Activated naive CD8-positive, alpha-beta T cell treated with anti-CD3 and anti-CD28 coated beads for 36 hours (primary cell): ENCODE measurements at regions not wholly inside any gene's neighbourhood (a gene's known extent, or its start where the extent isn't known, plus 50 kb on each side); places are given as distances from the start of the nearest gene placed in this dataset.

Experiments
- DNase-seq: peaks from one replicate; pipeline ENCODE4 v3.0.0; 2021
- H3K27ac Mint-ChIP-seq: one replicate; pipeline ENCODE4 v1.8.0; 2022; ENCODE audit warnings: mild to moderate bottlenecking, moderate library complexity, mixed read lengths
- H3K27me3 Mint-ChIP-seq: one replicate; pipeline ENCODE4 v1.8.0; 2022; ENCODE audit warnings: mild to moderate bottlenecking, mixed read lengths
- H3K36me3 Mint-ChIP-seq: one replicate; pipeline ENCODE4 v1.8.0; 2021; ENCODE audit warnings: mild to moderate bottlenecking, mixed read lengths
- H3K4me1 Mint-ChIP-seq: one replicate; pipeline ENCODE4 v1.8.0; 2021; ENCODE audit warnings: mixed read lengths
- H3K4me3 Mint-ChIP-seq: one replicate; pipeline ENCODE4 v1.8.0; 2022; ENCODE audit warnings: mild to moderate bottlenecking, moderate library complexity, mixed read lengths
- H3K9me3 Mint-ChIP-seq: one replicate; pipeline ENCODE4 v1.8.0; 2022; ENCODE audit warnings: mixed read lengths

GRCh38 chr2:7840651-7841380 is 841.0 kb upstream of the ID2 start:
- Mint-ChIP-seq H3K9me3 (peaks cover 9% of the 10 kb centered on the region), H3K27ac (no peak overlapping the region), H3K4me1 (peaks cover 2% of the 10 kb centered on the region), H3K36me3 (peaks cover 3% of the 10 kb centered on the region), H3K4me3 (no peak overlapping the region), H3K27me3 (no peaks in the 10 kb centered on the region)
- DNase-seq = no peak

GRCh38 chr2:7841751-7842150 is 840.1 kb upstream of the ID2 start:
- H3K27ac Mint-ChIP-seq = no peak overlapping the region
- no peaks in the 10 kb centered on the region for H3K27me3 Mint-ChIP-seq
- H3K4me1 Mint-ChIP-seq = peaks cover 2% of the 10 kb centered on the region
- peaks cover 6% of the 10 kb centered on the region for H3K9me3 Mint-ChIP-seq
- H3K36me3 Mint-ChIP-seq = no peaks in the 10 kb centered on the region
- no peak overlapping the region for H3K4me3 Mint-ChIP-seq
- no peak for DNase-seq

- H3K36me3 Mint-ChIP-seq = no peaks in the 10 kb centered on the region
- H3K4me1 Mint-ChIP-seq = peaks cover 13% of the 10 kb centered on the region
- no peak overlapping the region for H3K27ac Mint-ChIP-seq
- DNase-seq = no peak
- H3K9me3 Mint-ChIP-seq = peaks cover 6% of the 10 kb centered on the region
- H3K4me3 Mint-ChIP-seq = no peak overlapping the region
- no peaks in the 10 kb centered on the region for H3K27me3 Mint-ChIP-seq
These were observed 837.4 kb upstream of the ID2 start for GRCh38 chr2:7844414-7844965.

GRCh38 chr2:7845332-7845731 is 836.5 kb upstream of the ID2 start:
- H3K4me1 Mint-ChIP-seq = peaks cover 13% of the 10 kb centered on the region
- no peak overlapping the region for H3K4me3 Mint-ChIP-seq
- H3K36me3 Mint-ChIP-seq = no peaks in the 10 kb centered on the region
- no peaks in the 10 kb centered on the region for H3K27me3 Mint-ChIP-seq
- DNase-seq = no peak
- H3K9me3 Mint-ChIP-seq = peaks cover 3% of the 10 kb centered on the region
- H3K27ac Mint-ChIP-seq = no peak overlapping the region

GRCh38 chr2:7846607-7847006 is 835.2 kb upstream of the ID2 start:
- no peaks in the 10 kb centered on the region for H3K27me3 Mint-ChIP-seq

GRCh38 chr2:7847321-7847720 is 834.5 kb upstream of the ID2 start:
- Mint-ChIP-seq H3K4me3 (no peak overlapping the region), H3K9me3 (peaks cover 2% of the 10 kb centered on the region), H3K27ac (no peak overlapping the region), H3K4me1 (peaks cover 12% of the 10 kb centered on the region), H3K36me3 (no peaks in the 10 kb centered on the region), H3K27me3 (no peaks in the 10 kb centered on the region)
- DNase-seq = no peak

More at GRCh38 chr2:7846607-7847006, 835.2 kb upstream of the ID2 start:
- H3K36me3 Mint-ChIP-seq = no peaks in the 10 kb centered on the region
- H3K4me3 Mint-ChIP-seq = no peak overlapping the region
- H3K9me3 Mint-ChIP-seq = peaks cover 2% of the 10 kb centered on the region
- H3K27ac Mint-ChIP-seq = no peak overlapping the region
- H3K4me1 Mint-ChIP-seq = peaks cover 13% of the 10 kb centered on the region
- DNase-seq = no peak

- Mint-ChIP-seq H3K27ac (no peak overlapping the region), H3K9me3 (no peaks in the 10 kb centered on the region)
These were observed 832.8 kb upstream of the ID2 start for GRCh38 chr2:7849027-7849426.

GRCh38 chr2:7849531-7849930 is 832.3 kb upstream of the ID2 start:
- no peak for DNase-seq
- Mint-ChIP-seq H3K36me3 (no peaks in the 10 kb centered on the region), H3K27ac (no peak overlapping the region), H3K4me1 (peaks cover 12% of the 10 kb centered on the region), H3K4me3 (no peak overlapping the region), H3K9me3 (no peaks in the 10 kb centered on the region), H3K27me3 (no peaks in the 10 kb centered on the region)

More at GRCh38 chr2:7849027-7849426, 832.8 kb upstream of the ID2 start:
- Mint-ChIP-seq H3K36me3 (no peaks in the 10 kb centered on the region), H3K4me1 (peaks cover 12% of the 10 kb centered on the region), H3K27me3 (no peaks in the 10 kb centered on the region), H3K4me3 (no peak overlapping the region)
- no peak for DNase-seq

- Mint-ChIP-seq H3K36me3 (no peaks in the 10 kb centered on the region), H3K27me3 (no peaks in the 10 kb centered on the region), H3K27ac (no peak overlapping the region), H3K4me3 (no peak overlapping the region), H3K4me1 (peaks cover 10% of the 10 kb centered on the region), H3K9me3 (no peaks in the 10 kb centered on the region)
- DNase-seq = no peak
These were observed 829.3 kb upstream of the ID2 start for GRCh38 chr2:7852546-7852945.

- DNase-seq = no peak
- H3K4me3 Mint-ChIP-seq = no peak overlapping the region
- no peaks in the 10 kb centered on the region for H3K4me1 Mint-ChIP-seq
- no peaks in the 10 kb centered on the region for H3K27me3 Mint-ChIP-seq
- no peaks in the 10 kb centered on the region for H3K36me3 Mint-ChIP-seq
- H3K27ac Mint-ChIP-seq = no peak overlapping the region
- no peaks in the 10 kb centered on the region for H3K9me3 Mint-ChIP-seq
These were observed 824.0 kb upstream of the ID2 start for GRCh38 chr2:7857904-7858303.

- Mint-ChIP-seq H3K36me3 (no peaks in the 10 kb centered on the region), H3K4me1 (no peaks in the 10 kb centered on the region), H3K9me3 (no peaks in the 10 kb centered on the region), H3K27me3 (no peaks in the 10 kb centered on the region), H3K27ac (no peak overlapping the region), H3K4me3 (no peak overlapping the region)
- DNase-seq = no peak
These were observed 823.2 kb upstream of the ID2 start for GRCh38 chr2:7858624-7859023.

GRCh38 chr2:7860693-7861092 is 821.2 kb upstream of the ID2 start:
- Mint-ChIP-seq H3K27ac (no peak overlapping the region), H3K4me3 (no peak overlapping the region), H3K36me3 (no peaks in the 10 kb centered on the region), H3K4me1 (no peaks in the 10 kb centered on the region), H3K9me3 (no peaks in the 10 kb centered on the region), H3K27me3 (no peaks in the 10 kb centered on the region)
- DNase-seq = no peak

- H3K36me3 Mint-ChIP-seq = no peaks in the 10 kb centered on the region
- no peaks in the 10 kb centered on the region for H3K27me3 Mint-ChIP-seq
- no peaks in the 10 kb centered on the region for H3K9me3 Mint-ChIP-seq
- DNase-seq = no peak
- no peak overlapping the region for H3K27ac Mint-ChIP-seq
- H3K4me1 Mint-ChIP-seq = no peaks in the 10 kb centered on the region
- H3K4me3 Mint-ChIP-seq = no peak overlapping the region
These were observed 819.8 kb upstream of the ID2 start for GRCh38 chr2:7861910-7862702.

GRCh38 chr2:7866104-7866503 is 815.8 kb upstream of the ID2 start:
- Mint-ChIP-seq H3K27me3 (no peaks in the 10 kb centered on the region), H3K4me3 (no peak overlapping the region), H3K9me3 (no peaks in the 10 kb centered on the region), H3K36me3 (no peaks in the 10 kb centered on the region), H3K4me1 (no peaks in the 10 kb centered on the region), H3K27ac (no peak overlapping the region)
- DNase-seq = no peak

- H3K9me3 Mint-ChIP-seq = no peaks in the 10 kb centered on the region
- H3K36me3 Mint-ChIP-seq = no peaks in the 10 kb centered on the region
- DNase-seq = no peak
- no peaks in the 10 kb centered on the region for H3K27me3 Mint-ChIP-seq
- H3K4me1 Mint-ChIP-seq = no peaks in the 10 kb centered on the region
- H3K27ac Mint-ChIP-seq = no peak overlapping the region
- H3K4me3 Mint-ChIP-seq = no peak overlapping the region
These were observed 815.0 kb upstream of the ID2 start for GRCh38 chr2:7866825-7867224.
